ENCODE measurements at regions not wholly inside any gene's neighbourhood (a gene's known extent, or its start where the extent isn't known, plus 50 kb on each side); places are given as distances from the start of the nearest gene placed in this dataset.

GRCh38 chr2:114049280-114049679 lies 159.4 kb downstream of the ACTR3 start:
- no peaks in the 10 kb centered on the region for H3K4me1 ChIP-seq
- TF ChIP-seq PBX3 (IDR thresholded peaks at IDR 0.05) (no peak), ZNF302 (CRISPR knock-in tag; IDR thresholded peaks at IDR 0.05) (no peak), NR3C1 (IDR thresholded peaks at IDR 0.05) (no peak), FOSL2 (IDR thresholded peaks at IDR 0.05) (no peak), FOSL2 (CRISPR knock-in tag; IDR thresholded peaks at IDR 0.05) (no peak), CHD2 (IDR thresholded peaks at IDR 0.05; ENCODE audit: low read length, partially characterized antibody) (no peak), ZFP36 (IDR thresholded peaks at IDR 0.05; ENCODE audit: borderline replicate concordance, partially characterized antibody) (no peak), GATA3 (IDR thresholded peaks at IDR 0.05; ENCODE audit: borderline replicate concordance) (no peak), ESRRA (IDR thresholded peaks at IDR 0.05; ENCODE audit: borderline replicate concordance, low read length) (no peak), CEBPB (IDR thresholded peaks at IDR 0.05) (no peak), MYC (IDR thresholded peaks at IDR 0.05; ENCODE audit: borderline replicate concordance, low read length) (no peak), FOXS1 (CRISPR knock-in tag; IDR thresholded peaks at IDR 0.05) (no peak), PHF8 (IDR thresholded peaks at IDR 0.05; ENCODE audit: borderline replicate concordance, low read depth) (no peak), MAX (IDR thresholded peaks at IDR 0.05) (no peak), HES2 (IDR thresholded peaks at IDR 0.05) (no peak), SREBF2 (IDR thresholded peaks at IDR 0.05) (no peak)
- H3K27ac ChIP-seq: no peak overlapping the region
- H3K9me3 ChIP-seq: no peaks in the 10 kb centered on the region
- no peak for FAIRE-seq
- ATAC-seq: no peak
- 4% methylated on average over 4 of the region's 4 CpGs for WGBS (ENCODE audit: missing lambda C conversion rate)
- ChIA-PET CTCF (no interaction called here), POLR2A (no interaction called here)
- H3K4me3 ChIP-seq: no peak overlapping the region
- H3K4me2 ChIP-seq: no peak overlapping the region
- DNase-seq (ENCODE audit: low read depth in 1 of 2, low spot score in 1 of 2): no peak

GRCh38 chr2:114049826-114050225 lies 159.9 kb downstream of the ACTR3 start:
- 2% methylated on average over 2 of the region's 2 CpGs for WGBS (ENCODE audit: missing lambda C conversion rate)
- ATAC-seq (no peak), DNase-seq (ENCODE audit: low read depth in 1 of 2, low spot score in 1 of 2) (no peak), FAIRE-seq (no peak)
- ChIA-PET CTCF (no interaction called here), POLR2A (no interaction called here)
- no peak for TF ChIP-seq FOSL2 (IDR thresholded peaks at IDR 0.05)
- no peak for TF ChIP-seq FOSL2 (CRISPR knock-in tag; IDR thresholded peaks at IDR 0.05)
- TF ChIP-seq RAD21 (conservative IDR thresholded peaks at IDR 0.05 in 1 of 2, IDR thresholded peaks at IDR 0.05 in 1 of 2): no peak
- no peak overlapping the region for H3K4me2 ChIP-seq
- H3K4me1 ChIP-seq: no peaks in the 10 kb centered on the region
- H3K9me3 ChIP-seq: no peaks in the 10 kb centered on the region
- H3K4me3 ChIP-seq: no peak overlapping the region
- H3K27ac ChIP-seq: no peak overlapping the region

- 2% methylated on average over 6 of the region's 6 CpGs for WGBS (ENCODE audit: missing lambda C conversion rate)
- ATAC-seq: no peak
- CTCF ChIA-PET: no interaction called here
- no peaks in the 10 kb centered on the region for H3K9me3 ChIP-seq
- DNase-seq (ENCODE audit: low read depth in 1 of 2, low spot score in 1 of 2): no peak
- no peak for TF ChIP-seq RCOR1 (IDR thresholded peaks at IDR 0.05; ENCODE audit: low read depth, low read length)
- H3K4me2 ChIP-seq: no peak overlapping the region
- H3K4me3 ChIP-seq: no peak overlapping the region
- POLR2A ChIA-PET: no interaction called here
- FAIRE-seq: no peak
- no peak overlapping the region for H3K27ac ChIP-seq
- H3K4me1 ChIP-seq: no peaks in the 10 kb centered on the region
These were observed 166.6 kb downstream of the ACTR3 start for GRCh38 chr2:114056294-114057143.

- 1% methylated on average over 6 of the region's 6 CpGs for WGBS (ENCODE audit: missing lambda C conversion rate)
- Histone ChIP-seq H3K4me1 (no peaks in the 10 kb centered on the region), H3K4me2 (no peak overlapping the region), H3K4me3 (no peak overlapping the region), H3K27ac (no peak overlapping the region), H3K9me3 (no peaks in the 10 kb centered on the region)
- DNase-seq (ENCODE audit: low read depth in 1 of 2, low spot score in 1 of 2) (no peak), FAIRE-seq (no peak), ATAC-seq (no peak)
- ChIA-PET POLR2A (no interaction called here), CTCF (no interaction called here)
- TF ChIP-seq CHD2 (IDR thresholded peaks at IDR 0.05; ENCODE audit: low read length, partially characterized antibody): no peak
- no peak for TF ChIP-seq RARB (CRISPR knock-in tag; IDR thresholded peaks at IDR 0.05)
- TF ChIP-seq PHF8 (IDR thresholded peaks at IDR 0.05; ENCODE audit: borderline replicate concordance, low read depth): no peak
- no peak for TF ChIP-seq HOXA7 (CRISPR knock-in tag; IDR thresholded peaks at IDR 0.05)
- no peak for TF ChIP-seq EP300 (IDR thresholded peaks at IDR 0.05)
- TF ChIP-seq CBX2 (IDR thresholded peaks at IDR 0.05; ENCODE audit: borderline replicate concordance, low read depth): no peak
- no peak for TF ChIP-seq HOXB13 (CRISPR knock-in tag; IDR thresholded peaks at IDR 0.05; ENCODE audit: low read depth)
- no peak for TF ChIP-seq FOSL2 (IDR thresholded peaks at IDR 0.05)
- TF ChIP-seq FOSL2 (CRISPR knock-in tag; IDR thresholded peaks at IDR 0.05): no peak
- no peak for TF ChIP-seq ATOH8 (CRISPR knock-in tag; IDR thresholded peaks at IDR 0.05; ENCODE audit: low read depth)
- no peak for TF ChIP-seq SMC3 (IDR thresholded peaks at IDR 0.05)
- no peak for TF ChIP-seq HMGXB4 (CRISPR knock-in tag; IDR thresholded peaks at IDR 0.05; ENCODE audit: borderline replicate concordance)
- TF ChIP-seq TFCP2L1 (CRISPR knock-in tag; IDR thresholded peaks at IDR 0.05): no peak
- TF ChIP-seq JUNB (IDR thresholded peaks at IDR 0.05): no peak
- TF ChIP-seq CBX8 (IDR thresholded peaks at IDR 0.05): no peak
These were observed 167.7 kb downstream of the ACTR3 start for GRCh38 chr2:114057638-114058037.

Data from A549 (cell line).